ENCODE measurements at regions not wholly inside any gene's neighbourhood (a gene's known extent, or its start where the extent isn't known, plus 50 kb on each side); places are given as distances from the start of the nearest gene placed in this dataset.

- no peaks in the 10 kb centered on the region for H3K9me2 ChIP-seq (replicated peaks; ENCODE audit: control insufficient read depth, low read length)
- no peaks in the 10 kb centered on the region for H3K4me1 ChIP-seq (ENCODE audit: control insufficient read depth, low read length)
- no peak overlapping the region for H3K27ac ChIP-seq (ENCODE audit: low read depth, low read length)
- no peaks in the 10 kb centered on the region for H3K79me2 ChIP-seq (ENCODE audit: control insufficient read depth, low read length)
- no peaks in the 10 kb centered on the region for H3F3A ChIP-seq (ENCODE audit: control insufficient read depth, insufficient read depth)
- H3K4me2 ChIP-seq (ENCODE audit: low read length): no peak overlapping the region
- H3K9me3 ChIP-seq (ENCODE audit: control insufficient read depth, insufficient read depth, low read length): no peaks in the 10 kb centered on the region; the same call in 1 of the 2 replicates
- no peaks in the 10 kb centered on the region for H3K36me3 ChIP-seq (ENCODE audit: control insufficient read depth, low read length)
- H4K20me1 ChIP-seq (ENCODE audit: control insufficient read depth, insufficient read depth, low read depth, low read length): no peaks in the 10 kb centered on the region
- TF ChIP-seq EZH2phosphoT487 (IDR thresholded peaks at IDR 0.05; ENCODE audit: borderline replicate concordance, low read length): no peak
- no peak for TF ChIP-seq CTCF (IDR thresholded peaks at IDR 0.05; ENCODE audit: low read depth, low read length, poor library complexity, severe bottlenecking)
- no peaks in the 10 kb centered on the region for H3K27me3 ChIP-seq (ENCODE audit: control insufficient read depth, low read length)
- H3K4me3 ChIP-seq (ENCODE audit: low read length): no peak overlapping the region
These were observed 265.5 kb downstream of the DLL1 start for GRCh38 chr6:170025341-170025911.

GRCh38 chr6:170024940-170025339 is 265.9 kb downstream of the DLL1 start:
- no peaks in the 10 kb centered on the region for H3K79me2 ChIP-seq (ENCODE audit: control insufficient read depth, low read length)

GRCh38 chr6:170023620-170024521 is 267.0 kb downstream of the DLL1 start:
- H3F3A ChIP-seq (ENCODE audit: control insufficient read depth, insufficient read depth): no peaks in the 10 kb centered on the region
- no peak overlapping the region for H3K27ac ChIP-seq (ENCODE audit: low read depth, low read length)
- no peak overlapping the region for H3K4me3 ChIP-seq (ENCODE audit: low read length)
- H3K27me3 ChIP-seq (ENCODE audit: control insufficient read depth, low read length): no peaks in the 10 kb centered on the region
- TF ChIP-seq EZH2phosphoT487 (IDR thresholded peaks at IDR 0.05; ENCODE audit: borderline replicate concordance, low read length) (no peak), CTCF (IDR thresholded peaks at IDR 0.05; ENCODE audit: low read depth, low read length, poor library complexity, severe bottlenecking) (no peak)
- no peaks in the 10 kb centered on the region for H3K9me2 ChIP-seq (replicated peaks; ENCODE audit: control insufficient read depth, low read length)
- no peak overlapping the region for H3K4me2 ChIP-seq (ENCODE audit: low read length)
- H3K9me3 ChIP-seq (ENCODE audit: control insufficient read depth, insufficient read depth, low read length): no peaks in the 10 kb centered on the region; the same call in 1 of the 2 replicates
- no peaks in the 10 kb centered on the region for H3K4me1 ChIP-seq (ENCODE audit: control insufficient read depth, low read length)
- H4K20me1 ChIP-seq (ENCODE audit: control insufficient read depth, insufficient read depth, low read depth, low read length): no peaks in the 10 kb centered on the region
- no peaks in the 10 kb centered on the region for H3K79me2 ChIP-seq (ENCODE audit: control insufficient read depth, low read length)
- H3K36me3 ChIP-seq (ENCODE audit: control insufficient read depth, low read length): no peaks in the 10 kb centered on the region

More at GRCh38 chr6:170024940-170025339, 265.9 kb downstream of the DLL1 start:
- no peaks in the 10 kb centered on the region; the same call in 1 of the 2 replicates for H3K9me3 ChIP-seq (ENCODE audit: control insufficient read depth, insufficient read depth, low read length)
- no peaks in the 10 kb centered on the region for H3K9me2 ChIP-seq (replicated peaks; ENCODE audit: control insufficient read depth, low read length)
- no peaks in the 10 kb centered on the region for H4K20me1 ChIP-seq (ENCODE audit: control insufficient read depth, insufficient read depth, low read depth, low read length)
- TF ChIP-seq EZH2phosphoT487 (IDR thresholded peaks at IDR 0.05; ENCODE audit: borderline replicate concordance, low read length) (no peak), CTCF (IDR thresholded peaks at IDR 0.05; ENCODE audit: low read depth, low read length, poor library complexity, severe bottlenecking) (no peak)
- no peak overlapping the region for H3K27ac ChIP-seq (ENCODE audit: low read depth, low read length)
- no peak overlapping the region for H3K4me2 ChIP-seq (ENCODE audit: low read length)
- H3K4me3 ChIP-seq (ENCODE audit: low read length): no peak overlapping the region
- no peaks in the 10 kb centered on the region for H3K4me1 ChIP-seq (ENCODE audit: control insufficient read depth, low read length)
- no peaks in the 10 kb centered on the region for H3K36me3 ChIP-seq (ENCODE audit: control insufficient read depth, low read length)
- no peaks in the 10 kb centered on the region for H3F3A ChIP-seq (ENCODE audit: control insufficient read depth, insufficient read depth)
- no peaks in the 10 kb centered on the region for H3K27me3 ChIP-seq (ENCODE audit: control insufficient read depth, low read length)
